NCI-H774 (cell line): ENCODE measurements at regions not wholly inside any gene's neighbourhood (a gene's known extent, or its start where the extent isn't known, plus 50 kb on each side); places are given as distances from the start of the nearest gene placed in this dataset.
"Not testable (repeated sequence)": the region's sequence is repeated elsewhere in the genome, so short reads cannot be mapped to it uniquely, and the experiment has no call there.

Experiments
- DNase-seq: peaks from one replicate; lab custom pipeline; 2025; lab: John Stamatoyannopoulos, UW

DNA sequence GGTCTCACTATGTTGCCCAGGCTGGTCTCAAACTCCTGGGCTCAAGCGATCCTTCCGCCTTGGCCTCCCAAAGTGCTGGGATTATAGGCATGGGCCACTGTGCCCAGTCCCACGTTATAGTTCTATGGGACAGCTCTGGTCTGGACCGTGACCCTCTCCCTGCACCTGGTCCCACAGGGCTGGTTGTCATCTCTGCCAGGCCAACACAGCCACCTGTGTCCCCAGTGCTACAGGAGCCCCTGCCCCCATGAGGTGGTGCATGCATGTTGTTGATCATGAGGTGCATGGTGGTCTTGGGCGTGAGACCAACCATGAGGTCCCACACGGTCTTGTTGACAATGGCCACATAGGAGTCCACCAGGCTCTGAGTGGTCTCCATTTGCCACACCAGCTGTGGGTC, 51.0 kb upstream of the UBE2Q2 start:
- not testable (repeated sequence) for DNase-seq

DNA sequence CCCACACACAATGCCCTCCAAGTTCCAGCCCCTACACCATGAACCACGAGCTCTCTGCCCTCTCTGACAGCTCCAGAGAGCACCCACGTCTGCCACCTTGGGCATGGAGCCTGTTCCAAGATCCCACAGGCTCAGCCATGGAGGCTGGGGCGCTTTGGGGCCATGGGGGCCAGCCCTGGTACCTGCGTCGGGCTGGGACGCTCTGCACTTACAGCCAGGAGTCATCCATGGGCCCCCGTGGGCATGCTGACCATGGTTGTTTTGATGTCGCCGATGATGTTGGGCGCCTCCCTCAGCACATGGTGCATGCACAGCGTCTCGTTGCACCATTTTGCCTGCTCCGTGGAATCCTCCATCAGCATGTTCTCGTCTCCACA, 51.9 kb upstream of the UBE2Q2 start:
- no peak for DNase-seq

DNA sequence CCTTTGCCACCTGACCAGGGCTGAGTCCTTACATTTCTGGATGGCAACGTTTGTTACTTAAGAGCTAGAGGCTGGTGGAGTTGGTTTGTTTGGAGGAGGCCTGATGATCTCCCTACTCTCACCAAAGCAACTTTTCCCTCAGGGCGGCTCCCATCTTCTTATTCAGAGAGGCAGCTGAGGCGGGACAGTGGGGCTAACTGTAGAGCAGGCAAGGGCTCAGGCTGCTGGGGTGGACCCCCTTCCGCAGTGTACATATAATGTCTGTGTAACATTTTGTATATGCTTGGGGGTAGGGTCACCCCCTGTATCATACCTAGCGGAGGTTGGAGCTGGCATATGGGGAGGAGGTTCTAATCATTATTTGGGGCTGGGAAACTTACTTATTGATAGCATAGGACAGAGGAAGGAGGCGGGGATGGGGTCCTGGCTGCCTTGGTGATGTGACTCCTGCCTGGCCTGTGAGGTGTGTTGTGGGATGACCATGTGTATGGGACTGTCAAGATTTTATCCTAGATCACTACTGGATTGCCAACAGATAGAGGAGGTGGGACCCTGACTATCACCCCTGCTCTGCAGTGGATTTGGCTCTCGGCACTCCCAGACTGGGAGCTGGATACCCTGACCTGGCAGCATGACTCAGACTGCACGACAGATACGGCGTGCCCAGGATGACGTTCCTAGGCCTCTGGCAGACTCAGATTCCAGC, 52.5 kb upstream of the UBE2Q2 start:
- DNase-seq = no peak

DNA sequence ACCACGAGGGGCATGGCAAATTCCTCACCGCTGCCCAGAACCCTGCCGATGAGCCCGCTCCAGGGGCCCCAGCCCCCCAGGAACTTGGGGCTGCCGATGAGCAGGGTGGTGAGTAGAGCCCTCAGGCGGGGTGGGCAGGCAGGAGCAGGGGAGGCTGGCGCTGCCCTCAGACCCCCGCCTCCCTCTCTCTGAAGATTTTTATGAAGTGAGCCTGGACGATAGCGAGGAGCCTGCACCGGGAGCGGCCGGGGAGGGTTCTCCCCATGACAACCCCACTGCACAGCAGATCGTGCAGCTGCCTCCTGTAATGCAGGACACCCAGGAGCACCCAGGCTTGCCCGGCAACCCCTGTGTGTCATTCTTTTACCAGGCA, 56.7 kb upstream of the UBE2Q2 start:
- no peak for DNase-seq

DNA sequence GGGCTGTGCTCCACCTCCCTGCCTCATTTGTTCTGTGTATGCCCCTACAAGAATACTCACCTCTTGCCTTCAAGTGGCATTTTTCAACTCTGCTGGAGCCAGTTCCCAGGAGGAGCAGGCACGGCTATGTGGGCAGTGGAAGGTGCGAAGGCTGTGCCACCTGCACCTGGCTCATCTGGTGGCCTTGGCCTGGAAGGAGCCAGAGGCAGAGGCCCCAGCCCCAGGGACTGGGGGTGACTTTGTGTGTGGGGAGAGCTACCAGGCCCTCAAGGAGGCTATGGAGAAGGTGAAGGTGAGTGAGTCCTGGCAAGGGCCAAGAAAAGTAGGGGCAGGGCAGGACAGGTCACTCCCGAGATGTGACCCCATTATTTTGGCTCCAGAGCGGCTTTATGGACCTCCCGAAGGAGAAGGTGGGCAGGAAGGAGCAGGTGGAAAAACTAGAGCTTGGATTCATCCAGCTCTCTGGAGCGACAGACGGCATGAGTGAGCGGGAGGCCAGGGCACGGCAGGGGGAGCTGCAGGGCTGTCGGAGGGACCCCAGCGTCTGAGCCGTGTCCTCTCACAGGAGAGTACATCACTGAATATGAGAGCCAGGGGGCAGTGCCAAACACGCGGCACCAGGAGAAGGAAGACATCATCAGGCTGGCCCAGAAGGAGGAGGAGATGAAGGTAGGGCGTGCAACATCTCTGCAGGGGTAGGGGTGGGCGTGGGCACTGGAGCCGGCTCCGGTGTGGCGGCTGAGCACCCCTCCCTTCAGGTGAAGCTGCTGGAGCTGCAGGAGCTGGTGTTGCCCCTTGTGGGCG, 57.3 kb upstream of the UBE2Q2 start:
- no peak for DNase-seq

DNA sequence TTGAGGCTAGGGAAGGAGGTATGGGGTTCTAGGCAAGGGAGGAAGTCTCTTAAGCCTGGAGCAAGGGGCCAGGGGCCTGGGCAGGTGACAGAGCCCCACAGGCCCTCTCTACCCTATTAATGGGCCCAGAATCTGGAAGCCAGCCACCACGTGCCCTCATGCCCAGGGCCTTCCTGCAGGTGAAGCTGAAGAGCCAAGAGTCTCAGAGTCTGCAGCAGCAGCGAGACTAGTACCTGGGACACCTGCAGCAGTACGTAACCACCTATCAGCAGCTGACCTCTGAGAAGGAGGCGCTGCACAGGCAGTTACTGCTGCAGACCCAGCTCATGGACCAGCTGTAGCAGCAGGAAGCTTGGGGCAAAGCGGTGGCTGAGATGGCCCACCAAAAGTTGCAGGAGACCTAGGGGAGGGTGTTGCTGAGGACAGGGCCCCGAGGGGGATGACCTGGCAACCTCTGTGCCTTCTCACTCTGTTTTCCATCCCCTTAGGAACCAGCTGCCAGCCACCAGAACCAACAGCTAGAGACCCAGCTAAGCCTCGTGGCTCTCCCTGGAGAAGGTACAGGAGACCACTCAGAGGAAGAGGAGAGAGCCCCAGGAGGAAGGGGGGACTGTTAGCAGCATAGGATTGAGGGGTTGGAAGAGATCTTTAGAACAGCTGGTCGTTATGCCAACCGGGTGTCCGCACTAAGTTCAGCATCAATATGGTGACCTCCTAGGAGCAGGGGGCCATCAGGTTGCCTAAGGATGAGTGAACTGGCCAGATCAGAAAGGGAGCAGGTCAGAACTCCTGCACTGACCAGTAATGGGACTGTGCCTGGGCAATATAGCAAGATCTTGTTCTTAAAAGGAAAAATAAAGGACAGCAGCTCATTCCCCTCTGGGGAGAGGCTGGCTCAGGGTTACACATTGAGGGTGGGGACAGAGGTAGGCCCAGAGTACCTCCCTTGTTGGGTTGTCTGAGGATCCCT, 58.5 kb upstream of the UBE2Q2 start:
- DNase-seq = not testable (repeated sequence)

DNA sequence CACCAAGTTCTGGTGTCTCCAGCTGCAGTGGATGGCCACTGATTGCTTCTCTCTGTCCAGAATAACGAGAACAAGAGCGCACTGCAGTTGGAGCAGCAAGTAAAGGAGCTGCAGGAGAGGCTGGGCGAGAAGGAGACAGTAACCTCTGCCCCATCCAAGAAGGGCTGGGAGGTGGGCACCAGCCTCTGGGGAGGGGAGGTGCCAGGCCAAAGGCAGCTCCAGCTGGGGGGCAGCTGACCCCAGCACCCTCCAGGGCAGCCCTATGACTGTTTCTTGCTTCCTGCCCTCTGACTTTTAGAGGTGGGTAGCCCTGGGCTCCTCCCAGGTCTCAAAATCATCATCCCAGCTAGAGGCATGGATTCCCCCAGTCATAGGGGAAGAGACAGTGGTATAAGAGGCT, 59.7 kb upstream of the UBE2Q2 start:
- DNase-seq = not testable (repeated sequence)

DNA sequence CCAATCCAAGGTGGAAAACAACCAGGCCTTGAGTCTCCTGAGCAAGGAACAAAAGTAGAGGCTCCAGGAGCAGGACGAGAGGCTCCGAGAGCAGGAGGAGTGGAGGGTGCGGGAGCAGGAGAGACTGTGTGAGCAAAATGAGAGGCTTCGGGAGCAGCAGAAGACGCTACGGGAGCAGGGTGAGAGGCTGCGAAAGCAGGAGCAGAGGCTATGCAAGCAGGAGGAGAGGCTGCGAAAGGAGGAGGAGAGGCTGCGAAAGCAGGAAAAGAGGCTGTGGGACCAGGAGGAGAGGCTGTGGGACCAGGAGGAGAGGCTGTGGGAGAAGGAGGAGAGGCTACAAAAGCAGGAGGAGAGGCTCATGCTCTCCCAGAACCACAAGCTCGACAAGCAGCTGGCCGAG, 60.3 kb upstream of the UBE2Q2 start:
- DNase-seq = no peak

DNA sequence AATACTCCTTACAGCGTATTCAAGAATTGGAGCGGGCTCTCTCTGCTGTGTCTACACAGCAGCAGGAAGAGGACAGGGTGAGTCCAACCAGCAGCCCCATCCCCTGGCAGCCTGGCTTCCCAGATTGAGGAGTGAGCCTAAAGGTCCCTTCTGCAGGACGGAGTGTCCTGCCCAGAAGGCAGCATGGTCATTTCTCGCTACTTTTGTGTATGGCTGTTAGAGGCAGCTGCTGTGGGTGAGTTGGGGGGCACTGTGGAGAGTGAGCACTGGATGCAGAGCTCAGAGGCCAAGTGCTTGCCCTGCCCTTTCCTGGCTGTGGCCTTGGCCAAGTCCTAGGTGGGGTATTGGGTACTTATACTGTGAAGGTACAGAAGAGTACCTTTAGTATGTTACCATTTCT, 62.3 kb upstream of the UBE2Q2 start:
- not testable (repeated sequence) for DNase-seq

DNA sequence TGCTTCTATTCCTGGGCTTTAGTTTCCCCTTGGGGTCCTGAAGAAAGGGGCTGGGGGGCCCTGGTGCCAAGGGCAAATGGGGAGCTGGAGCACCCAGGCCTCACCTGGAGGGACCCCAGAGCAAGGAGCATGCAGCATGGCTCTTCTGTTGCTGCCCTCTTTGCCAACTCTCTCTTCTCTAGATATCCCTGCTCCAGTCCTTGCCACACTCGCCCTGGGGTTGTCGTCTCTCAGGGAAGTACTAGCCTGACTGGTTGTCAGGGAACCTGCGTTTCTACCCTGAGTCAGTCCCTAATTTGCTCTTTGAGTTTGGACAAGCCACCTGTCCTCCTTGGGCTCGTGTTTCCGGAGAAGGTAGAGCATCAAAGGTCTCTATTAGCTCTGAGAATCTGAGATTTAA, 63.7 kb upstream of the UBE2Q2 start:
- DNase-seq = no peak

DNA sequence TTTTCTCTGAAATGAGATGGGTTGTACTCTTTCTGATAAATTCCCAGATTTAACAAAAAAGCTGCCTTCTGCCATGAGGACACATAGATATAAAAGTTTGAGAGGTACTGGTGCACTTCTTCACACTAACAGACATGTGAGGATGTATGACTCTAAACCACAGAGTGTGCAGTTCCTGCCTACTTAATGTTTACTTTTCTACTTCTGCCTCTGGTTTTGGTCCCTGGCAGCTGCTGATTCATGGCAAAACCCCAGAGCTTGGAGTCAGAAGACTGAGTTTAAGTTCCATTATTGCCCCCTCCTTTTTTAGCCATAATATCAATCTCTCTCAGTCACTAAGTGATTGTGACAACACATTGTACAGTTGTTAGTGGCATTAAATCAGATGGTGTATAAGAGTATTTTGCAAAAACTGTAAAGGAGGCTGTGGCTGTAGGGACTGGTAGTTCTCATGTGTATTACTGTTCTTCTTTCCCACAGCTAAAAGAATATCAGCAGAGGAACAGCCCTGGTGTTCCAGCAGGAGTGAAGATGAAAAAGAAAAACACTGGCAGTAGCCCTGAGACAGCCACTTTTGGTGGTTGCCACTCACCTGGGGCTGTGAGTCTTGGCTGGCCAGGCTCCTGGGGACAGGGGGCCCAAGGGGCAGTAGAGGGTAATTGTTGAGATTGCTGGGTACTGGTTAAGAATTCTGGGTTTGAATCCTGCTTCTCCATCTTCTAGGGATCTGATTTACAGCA, 64.4 kb upstream of the CSPG4 start:
- DNase-seq = peak; percentile 1

DNA sequence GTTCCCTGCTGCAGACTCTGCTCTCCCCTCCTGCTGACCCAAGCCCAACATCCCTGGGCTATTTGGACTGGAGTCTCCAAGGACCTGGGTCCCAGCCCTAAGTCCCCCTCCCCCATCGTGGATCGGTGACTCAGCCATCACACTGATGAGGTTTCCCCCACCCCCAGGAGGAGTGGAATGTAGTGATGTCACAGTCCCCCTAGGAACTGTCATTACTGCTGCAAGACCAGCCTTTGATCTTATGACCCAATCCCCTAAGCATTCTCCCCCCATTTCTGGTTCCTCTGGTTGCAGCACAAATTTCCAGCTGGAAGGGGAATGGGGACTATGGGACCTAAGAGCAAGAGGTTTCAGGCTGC, 63.4 kb upstream of the CSPG4 start:
- DNase-seq = no peak

DNA sequence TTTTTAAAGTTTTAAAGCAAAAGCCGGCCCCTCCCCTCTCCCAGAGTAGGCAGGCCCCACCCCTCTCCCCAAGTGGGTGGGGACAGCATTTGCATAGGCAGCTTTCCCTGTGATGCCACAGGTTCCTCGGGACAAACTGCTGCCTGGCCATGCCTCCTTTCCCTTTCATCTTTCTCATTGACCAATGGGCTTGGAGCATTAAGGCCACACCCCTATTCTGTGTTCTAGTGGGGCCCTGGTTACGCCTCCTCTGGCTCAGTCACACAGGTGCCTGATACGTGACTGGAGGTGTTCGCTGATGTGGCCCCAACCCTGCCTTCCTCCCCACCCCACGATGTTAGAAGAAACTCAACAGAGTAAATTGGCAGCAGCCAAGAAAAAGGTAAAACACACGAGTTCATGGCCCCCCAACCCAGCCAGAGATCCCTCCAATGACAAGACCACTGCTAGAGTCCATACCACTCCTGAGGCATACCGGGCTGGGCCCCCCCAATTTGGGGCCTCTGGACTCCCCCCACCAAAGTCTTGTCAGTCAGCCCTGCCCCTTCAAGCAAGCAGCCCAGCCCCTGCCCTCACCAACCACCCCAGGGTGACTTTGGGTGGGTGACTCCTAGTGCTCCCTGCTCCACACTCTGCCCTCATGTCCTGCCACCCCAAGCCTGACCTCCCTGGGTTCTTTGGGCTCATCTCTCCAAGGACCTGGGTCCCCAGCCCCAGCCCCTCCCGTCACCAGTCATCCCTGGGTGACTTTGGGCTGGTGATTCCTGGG, 62.8 kb upstream of the CSPG4 start:
- DNase-seq = peak; percentile 22

DNA sequence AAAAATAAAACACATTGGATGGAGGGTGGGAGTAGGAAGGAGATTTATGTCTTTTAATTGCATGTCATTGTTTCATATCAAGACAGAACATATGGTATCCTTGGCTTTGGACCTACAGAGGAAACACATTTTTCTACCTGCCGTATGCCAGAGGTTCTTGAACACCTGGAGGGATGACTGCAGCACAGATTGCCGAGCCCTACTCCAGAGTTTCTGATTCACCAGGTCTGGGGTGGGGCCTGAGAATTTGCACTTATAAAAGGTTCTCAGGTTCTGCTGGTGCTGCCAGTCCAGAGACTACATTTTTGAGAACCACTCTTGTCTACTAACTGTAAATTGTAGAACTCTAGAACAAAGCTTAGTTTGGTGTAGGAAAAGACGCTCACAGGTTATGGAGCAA, 61.3 kb upstream of the CSPG4 start:
- DNase-seq = not testable (repeated sequence)

DNA sequence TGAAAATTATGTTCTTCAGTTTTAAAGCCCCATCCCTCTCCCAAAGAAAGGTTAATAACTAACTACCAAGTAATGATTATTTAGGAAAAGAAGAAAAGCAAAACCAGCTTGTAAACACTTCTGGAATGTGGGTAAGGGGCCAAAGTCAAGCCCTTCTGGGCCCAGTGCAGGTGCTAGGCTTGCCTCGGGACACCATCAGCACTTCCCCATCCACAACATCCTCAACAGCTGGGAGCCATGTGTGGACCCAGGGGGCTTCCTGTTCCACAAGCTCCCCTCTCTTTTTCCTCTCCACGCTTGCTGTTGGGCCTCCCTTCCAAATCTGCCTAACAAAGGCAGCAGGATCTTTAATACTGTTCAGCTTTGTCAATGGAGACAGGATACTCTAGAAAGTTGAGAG, 58.4 kb upstream of the CSPG4 start:
- DNase-seq = not testable (repeated sequence)

DNA sequence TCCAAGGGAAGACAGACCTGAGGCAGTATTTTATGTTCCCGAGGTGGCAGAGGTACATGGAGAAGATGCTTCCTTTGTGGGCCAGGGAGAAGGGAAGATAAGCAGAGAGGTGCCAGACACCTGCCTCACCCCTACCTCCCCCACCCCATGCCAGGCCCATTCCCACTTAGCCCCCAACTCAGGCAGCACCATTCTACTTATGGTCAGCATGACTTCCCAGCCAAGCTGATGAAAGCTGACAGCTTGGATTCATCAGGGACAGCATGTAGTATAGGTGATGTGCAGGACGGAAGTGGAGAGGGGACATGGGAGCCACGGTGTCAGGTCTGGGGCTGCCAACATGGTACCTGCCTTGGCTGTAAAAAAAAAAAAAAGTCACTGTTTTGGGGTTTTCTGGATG, 57.5 kb upstream of the CSPG4 start:
- DNase-seq = no peak

DNA sequence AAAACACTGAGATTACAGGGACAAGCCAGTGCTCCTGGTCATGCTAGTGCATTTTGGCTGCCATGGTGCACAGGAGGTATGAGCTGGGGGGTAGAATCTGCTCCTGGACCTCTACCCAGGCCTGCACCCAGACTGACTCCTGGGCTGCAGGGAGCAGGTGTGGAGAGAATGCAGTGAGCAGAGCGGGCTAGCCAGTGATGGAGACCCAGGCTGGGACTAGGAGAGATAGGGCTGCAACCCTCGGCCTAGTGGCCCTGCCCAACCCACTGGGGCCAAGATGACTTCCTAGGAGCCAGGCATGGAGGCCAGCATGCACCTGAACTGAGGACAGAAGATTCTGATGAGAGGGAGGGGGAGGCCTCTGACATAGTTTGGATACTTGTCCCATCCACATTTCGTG, 55.9 kb upstream of the CSPG4 start:
- DNase-seq = not testable (repeated sequence)

DNA sequence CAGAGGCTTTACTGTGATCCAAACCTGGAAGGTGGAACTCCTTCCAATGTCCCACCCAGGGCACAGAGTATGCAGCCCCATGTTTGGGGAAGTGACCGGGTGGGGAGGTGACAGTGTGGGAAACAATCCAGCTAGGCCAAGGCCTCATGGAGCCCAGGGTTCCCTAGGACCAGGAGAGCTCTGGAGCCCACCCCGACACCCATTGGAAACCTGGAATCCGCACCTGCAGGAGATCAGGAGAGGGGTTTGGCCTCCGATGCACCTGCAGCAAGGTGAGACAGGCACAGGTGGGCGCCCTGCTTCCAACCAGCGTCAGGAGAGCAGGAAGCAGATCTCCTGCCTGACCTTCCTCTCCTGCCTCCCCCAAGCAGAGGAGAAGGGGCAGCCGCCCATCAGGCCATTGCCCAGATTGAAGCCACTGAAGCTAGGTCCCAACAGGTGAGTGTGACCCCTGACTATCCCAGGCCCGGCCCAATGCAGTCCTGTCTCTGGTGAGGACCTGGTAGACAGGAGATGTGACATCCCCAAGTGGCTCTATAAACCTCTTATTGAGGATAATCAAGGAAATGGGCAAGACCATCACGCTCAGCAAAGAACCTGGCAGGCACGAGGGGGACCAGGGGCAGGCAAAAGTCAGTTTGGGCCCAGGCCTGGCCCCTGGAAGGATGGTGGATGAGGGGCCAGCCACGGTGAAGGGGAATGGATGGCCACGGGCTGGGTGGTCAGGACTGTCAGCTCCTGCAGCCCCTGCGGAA, 53.1 kb upstream of the CSPG4 start:
- not testable (repeated sequence) for DNase-seq

DNA sequence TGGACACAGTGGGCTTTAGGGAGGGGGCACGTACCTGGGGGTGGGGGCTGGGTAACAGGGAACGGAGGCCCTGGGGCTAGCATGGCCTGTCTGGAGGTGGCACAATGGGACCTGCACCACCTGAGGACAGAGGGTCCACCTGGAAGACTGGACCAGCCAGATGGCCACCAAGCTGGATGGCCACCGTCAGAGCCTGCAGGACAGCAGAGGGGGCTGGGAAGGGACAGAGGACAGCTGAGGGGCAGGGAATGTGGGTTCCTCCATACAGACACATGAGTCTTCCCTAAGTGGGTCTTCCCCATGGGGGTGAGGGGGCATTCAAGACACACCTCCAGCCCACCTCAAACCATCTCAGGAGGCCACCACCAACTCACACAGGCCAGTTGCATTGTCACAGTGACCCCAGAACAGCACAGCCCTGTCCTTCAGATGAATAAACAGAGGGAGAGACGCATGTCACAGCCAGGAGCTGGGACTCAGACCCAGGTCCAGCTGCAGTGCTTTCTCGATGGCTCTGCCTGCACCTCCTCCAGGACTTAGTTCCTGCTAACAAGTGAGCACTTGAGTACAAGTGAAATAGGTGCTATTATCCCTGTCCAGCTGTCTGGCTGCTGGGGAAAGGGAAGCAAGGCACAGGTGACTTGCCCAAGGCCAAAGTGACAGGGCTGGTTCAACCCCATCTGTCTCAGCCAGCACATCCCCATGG, 52.4 kb upstream of the CSPG4 start:
- not testable (repeated sequence) for DNase-seq
